ENCODE measurements at regions not wholly inside any gene's neighbourhood (a gene's known extent, or its start where the extent isn't known, plus 50 kb on each side); places are given as distances from the start of the nearest gene placed in this dataset.

GRCh38 chrX:94655180-94655579, 981.2 kb downstream of the FAM133A start:
- TF ChIP-seq CTCF (IDR thresholded peaks at IDR 0.05 in 4 of 5, conservative IDR thresholded peaks at IDR 0.05 in 1 of 5), result no peak
- TF ChIP-seq POLR2A (IDR thresholded peaks at IDR 0.05), result no peak
